OCI-LY1 (cell line): ENCODE measurements at regions not wholly inside any gene's neighbourhood (a gene's known extent, or its start where the extent isn't known, plus 50 kb on each side); places are given as distances from the start of the nearest gene placed in this dataset.

Experiments
- CTCF ChIP-seq: fragments of 200-600 bp; sonication (generic), shearing (Covaris generic); IDR thresholded peaks from 2 replicates; pipeline ENCODE4 v1.5.1; 2017; ENCODE audit warnings: mild to moderate bottlenecking, antibody characterized with exemption, low read length, moderate library complexity, mixed read lengths
- EZH2 ChIP-seq: fragments of 200-600 bp; sonication (generic), shearing (Covaris generic); IDR thresholded peaks from 2 replicates; pipeline ENCODE4 v1.8.0; 2017; ENCODE audit warnings: borderline replicate concordance, mixed run types, mild to moderate bottlenecking, antibody characterized with exemption, low read length, moderate library complexity, mixed read lengths

DNA sequence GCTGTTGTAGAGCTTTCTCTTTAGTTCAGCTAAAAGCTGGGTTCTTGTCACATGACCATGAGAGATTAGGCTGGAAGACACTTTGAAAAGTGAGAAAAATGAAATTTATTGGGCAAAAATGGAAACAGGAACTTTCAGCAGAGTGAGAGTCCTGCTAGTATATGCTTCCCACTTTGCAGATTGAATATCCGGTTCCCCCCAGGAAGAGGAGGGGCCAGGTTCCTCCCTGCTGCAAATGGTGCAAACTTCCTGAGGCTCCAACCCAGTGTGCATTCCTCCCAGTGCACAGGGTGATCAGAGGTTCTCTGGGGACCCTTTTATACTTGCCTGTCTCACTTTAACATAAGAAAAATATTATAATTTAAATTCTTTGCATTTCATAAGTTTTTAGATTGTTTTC, 119.9 kb upstream of the SPIN4 start:
- no peak for TF ChIP-seq CTCF
- no peak for TF ChIP-seq EZH2
